HL-60 (cell line): ENCODE measurements at regions not wholly inside any gene's neighbourhood (a gene's known extent, or its start where the extent isn't known, plus 50 kb on each side); places are given as distances from the start of the nearest gene placed in this dataset.
A peak's percentile ranks its signal among the peaks of the same experiment; 100 is the strongest.

Source experiments
- DNase-seq, 2 experiments: peaks; one replicate each; pipeline ENCODE4 v3.0.0-alpha.2; 2010 to 2020; ENCODE audit warnings: low read depth in 1 of 2, low spot score in 1 of 2
- H3K27ac ChIP-seq: fragments of 250-450 bp; sonication (Bioruptor Pico); replicated peaks from 2 replicates; pipeline ENCODE4 v1.5.1; 2020; ENCODE audit warnings: mild to moderate bottlenecking, moderate library complexity
- H3K27me3 ChIP-seq: fragments of 250-450 bp; sonication (Bioruptor Pico); 2 replicates; pipeline ENCODE4 v1.5.1; 2021; ENCODE audit warnings: mild to moderate bottlenecking, moderate library complexity; ENCODE audit not compliant: insufficient read depth, poor library complexity, severe bottlenecking
- H3K4me3 ChIP-seq: replicated peaks from 2 replicates; pipeline ENCODE4 v1.5.1; 2011; ENCODE audit warnings: mild to moderate bottlenecking, control low read depth, low read length; ENCODE audit not compliant: insufficient read depth
- GABPA ChIP-seq: IDR thresholded peaks from 2 replicates; pipeline ENCODE4 v1.6.1; 2012; ENCODE audit warnings: low read depth
- POLR2AphosphoS5 ChIP-seq: IDR thresholded peaks from 2 replicates; pipeline ENCODE4 v1.6.1; 2012; ENCODE audit warnings: low read depth
- SPI1 ChIP-seq: IDR thresholded peaks from 2 replicates; pipeline ENCODE4 v1.6.1; 2012; ENCODE audit warnings: low read depth, mild to moderate bottlenecking, borderline replicate concordance
- TF ChIP-seq, protein P1 (sequence below): IDR thresholded peaks from one replicate; pipeline ENCODE4 v1.5.1; 2011; ENCODE audit warnings: low read length, control low read depth, inconsistent platforms; ENCODE audit not compliant: insufficient read depth
- TF ChIP-seq, protein P2 (sequence below): IDR thresholded peaks from 2 replicates; pipeline ENCODE4 v1.6.1; 2012; ENCODE audit warnings: low read depth; ENCODE audit not compliant: insufficient replicate concordance

DNA sequence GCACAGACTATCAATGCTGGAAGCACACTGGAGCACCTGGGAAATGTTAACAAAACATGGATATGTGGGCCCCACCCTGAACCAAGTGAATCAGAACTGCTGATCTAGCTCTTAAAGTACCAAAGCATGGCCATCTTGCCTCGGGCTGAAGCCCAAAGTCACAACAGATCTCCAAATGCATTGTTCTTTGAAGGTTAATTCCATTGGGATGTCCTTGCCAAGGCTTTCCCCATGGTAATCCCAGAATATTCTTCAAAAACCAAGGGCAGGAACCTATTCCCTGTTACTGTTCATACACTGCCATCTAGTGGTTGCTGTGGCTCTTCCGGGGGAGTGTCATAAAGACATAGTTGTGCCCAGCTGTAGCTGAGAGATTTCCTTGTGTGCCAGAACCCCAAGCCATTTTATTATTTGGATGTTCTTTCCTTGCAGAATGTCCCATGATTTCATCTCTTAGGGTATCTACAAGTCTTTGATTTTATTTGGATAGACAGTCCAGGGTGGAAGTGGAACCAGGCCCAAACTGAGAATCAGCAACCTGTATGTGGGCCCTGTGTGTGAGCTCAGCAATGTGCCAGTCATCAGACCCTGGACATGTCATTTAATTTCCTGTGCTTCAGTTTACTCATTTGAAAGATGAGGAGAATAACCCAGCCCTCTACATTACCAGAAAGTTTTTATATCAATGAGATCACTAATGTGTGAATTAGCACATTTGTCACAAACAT is 290.0 kb downstream of the ACTL7B start:
- DNase-seq: peak; percentile 25 to 38
- no peak overlapping the region for H3K27ac ChIP-seq
- TF ChIP-seq GABPA: no peak
- TF ChIP-seq, protein P1, sequence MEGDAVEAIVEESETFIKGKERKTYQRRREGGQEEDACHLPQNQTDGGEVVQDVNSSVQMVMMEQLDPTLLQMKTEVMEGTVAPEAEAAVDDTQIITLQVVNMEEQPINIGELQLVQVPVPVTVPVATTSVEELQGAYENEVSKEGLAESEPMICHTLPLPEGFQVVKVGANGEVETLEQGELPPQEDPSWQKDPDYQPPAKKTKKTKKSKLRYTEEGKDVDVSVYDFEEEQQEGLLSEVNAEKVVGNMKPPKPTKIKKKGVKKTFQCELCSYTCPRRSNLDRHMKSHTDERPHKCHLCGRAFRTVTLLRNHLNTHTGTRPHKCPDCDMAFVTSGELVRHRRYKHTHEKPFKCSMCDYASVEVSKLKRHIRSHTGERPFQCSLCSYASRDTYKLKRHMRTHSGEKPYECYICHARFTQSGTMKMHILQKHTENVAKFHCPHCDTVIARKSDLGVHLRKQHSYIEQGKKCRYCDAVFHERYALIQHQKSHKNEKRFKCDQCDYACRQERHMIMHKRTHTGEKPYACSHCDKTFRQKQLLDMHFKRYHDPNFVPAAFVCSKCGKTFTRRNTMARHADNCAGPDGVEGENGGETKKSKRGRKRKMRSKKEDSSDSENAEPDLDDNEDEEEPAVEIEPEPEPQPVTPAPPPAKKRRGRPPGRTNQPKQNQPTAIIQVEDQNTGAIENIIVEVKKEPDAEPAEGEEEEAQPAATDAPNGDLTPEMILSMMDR: peak; percentile 84
- TF ChIP-seq, protein P2, sequence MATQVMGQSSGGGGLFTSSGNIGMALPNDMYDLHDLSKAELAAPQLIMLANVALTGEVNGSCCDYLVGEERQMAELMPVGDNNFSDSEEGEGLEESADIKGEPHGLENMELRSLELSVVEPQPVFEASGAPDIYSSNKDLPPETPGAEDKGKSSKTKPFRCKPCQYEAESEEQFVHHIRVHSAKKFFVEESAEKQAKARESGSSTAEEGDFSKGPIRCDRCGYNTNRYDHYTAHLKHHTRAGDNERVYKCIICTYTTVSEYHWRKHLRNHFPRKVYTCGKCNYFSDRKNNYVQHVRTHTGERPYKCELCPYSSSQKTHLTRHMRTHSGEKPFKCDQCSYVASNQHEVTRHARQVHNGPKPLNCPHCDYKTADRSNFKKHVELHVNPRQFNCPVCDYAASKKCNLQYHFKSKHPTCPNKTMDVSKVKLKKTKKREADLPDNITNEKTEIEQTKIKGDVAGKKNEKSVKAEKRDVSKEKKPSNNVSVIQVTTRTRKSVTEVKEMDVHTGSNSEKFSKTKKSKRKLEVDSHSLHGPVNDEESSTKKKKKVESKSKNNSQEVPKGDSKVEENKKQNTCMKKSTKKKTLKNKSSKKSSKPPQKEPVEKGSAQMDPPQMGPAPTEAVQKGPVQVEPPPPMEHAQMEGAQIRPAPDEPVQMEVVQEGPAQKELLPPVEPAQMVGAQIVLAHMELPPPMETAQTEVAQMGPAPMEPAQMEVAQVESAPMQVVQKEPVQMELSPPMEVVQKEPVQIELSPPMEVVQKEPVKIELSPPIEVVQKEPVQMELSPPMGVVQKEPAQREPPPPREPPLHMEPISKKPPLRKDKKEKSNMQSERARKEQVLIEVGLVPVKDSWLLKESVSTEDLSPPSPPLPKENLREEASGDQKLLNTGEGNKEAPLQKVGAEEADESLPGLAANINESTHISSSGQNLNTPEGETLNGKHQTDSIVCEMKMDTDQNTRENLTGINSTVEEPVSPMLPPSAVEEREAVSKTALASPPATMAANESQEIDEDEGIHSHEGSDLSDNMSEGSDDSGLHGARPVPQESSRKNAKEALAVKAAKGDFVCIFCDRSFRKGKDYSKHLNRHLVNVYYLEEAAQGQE: no peak
- no peaks in the 10 kb centered on the region for H3K27me3 ChIP-seq
- H3K4me3 ChIP-seq: no peak overlapping the region

DNA sequence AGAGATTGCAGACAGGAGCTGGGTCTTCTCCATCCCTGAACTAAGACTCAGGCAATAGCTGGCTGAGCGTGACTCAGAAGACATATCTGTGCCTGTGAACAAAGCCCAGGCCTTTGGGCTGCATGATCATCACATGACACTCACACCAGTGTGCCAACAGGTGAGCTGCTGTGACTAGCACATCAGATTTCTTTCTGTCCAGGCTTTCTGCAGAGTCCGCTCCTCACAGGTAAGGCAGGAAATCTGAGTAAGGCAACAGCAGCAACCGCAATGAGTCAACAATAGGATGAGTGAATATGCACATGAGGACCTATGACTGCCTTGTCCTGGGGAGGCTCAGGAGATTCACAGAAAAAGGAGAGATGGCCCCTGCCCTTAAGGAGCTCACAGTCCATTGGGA is 293.6 kb downstream of the ACTL7B start:
- H3K27ac ChIP-seq: no peak overlapping the region
- no peaks in the 10 kb centered on the region for H3K27me3 ChIP-seq
- H3K4me3 ChIP-seq: no peak overlapping the region
- TF ChIP-seq GABPA (no peak), SPI1 (no peak)
- TF ChIP-seq, protein P2: no peak
- no peak for DNase-seq

DNA sequence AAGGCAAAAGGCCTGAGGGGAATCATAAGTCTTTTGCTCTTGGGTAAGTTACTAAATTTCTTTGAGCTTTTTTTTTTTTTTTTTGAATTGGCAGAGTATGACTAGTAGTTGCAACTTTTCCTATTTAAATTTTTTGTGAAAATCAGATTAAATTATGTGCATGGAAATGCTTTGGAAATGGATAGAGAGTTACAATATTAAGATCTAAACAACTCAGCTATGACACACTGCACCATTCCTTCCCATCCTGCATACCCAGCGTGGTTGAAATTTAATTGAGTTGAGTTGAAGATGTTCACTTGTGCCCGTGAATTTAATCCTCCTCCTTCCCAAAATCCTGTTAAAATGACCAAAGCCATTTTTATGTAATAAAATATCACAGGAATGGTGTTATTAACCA is 296.4 kb downstream of the ACTL7B start:
- Histone ChIP-seq H3K27ac (no peak overlapping the region), H3K4me3 (no peak overlapping the region), H3K27me3 (no peaks in the 10 kb centered on the region)
- no peak for DNase-seq
- TF ChIP-seq GABPA (no peak), POLR2AphosphoS5 (no peak)

DNA sequence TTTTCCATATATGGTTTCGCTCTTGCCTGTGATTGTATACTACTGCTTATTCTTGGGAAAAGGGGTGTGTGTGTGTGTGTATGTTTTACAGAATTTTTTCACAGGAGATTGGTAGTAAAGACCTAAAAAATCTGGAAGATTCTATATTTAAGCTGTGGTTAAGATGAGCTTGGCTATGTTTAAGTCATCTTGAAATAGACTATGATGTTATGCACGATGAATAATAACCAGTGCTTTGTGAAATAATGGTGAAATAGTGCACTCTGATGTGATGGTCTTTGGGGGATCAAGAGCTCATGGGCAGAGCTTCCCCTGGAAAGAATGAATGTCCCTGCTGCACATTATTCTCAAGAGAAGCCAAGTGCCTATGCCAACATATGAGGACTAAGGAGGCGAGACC is 301.0 kb downstream of the ACTL7B start:
- Histone ChIP-seq H3K4me3 (no peak overlapping the region), H3K27ac (no peak overlapping the region), H3K27me3 (no peaks in the 10 kb centered on the region)
- TF ChIP-seq POLR2AphosphoS5: no peak
- TF ChIP-seq GABPA: no peak
- TF ChIP-seq, protein P2: no peak
- TF ChIP-seq SPI1: no peak
- TF ChIP-seq, protein P1: no peak
- no peak for DNase-seq
